HG03354 (cell line): ENCODE measurements at regions not wholly inside any gene's neighbourhood (a gene's known extent, or its start where the extent isn't known, plus 50 kb on each side); places are given as distances from the start of the nearest gene placed in this dataset.

Source experiments
- ATAC-seq: cut with Tn5 transposase; IDR thresholded peaks from one replicate; pipeline ENCODE4 v1.9.1; 2021; ENCODE audit warnings: mild to moderate bottlenecking; ENCODE audit not compliant: unreplicated experiment, poor library complexity, severe bottlenecking

- ATAC-seq = no peak
Observed at GRCh38 chr9:728535-728934, 113.0 kb upstream of the DMRT1 start.

- ATAC-seq = no peak
Observed at GRCh38 chr9:731474-731873, 110.0 kb upstream of the DMRT1 start.

GRCh38 chr9:734831-735511 lies 106.5 kb upstream of the DMRT1 start:
- no peak for ATAC-seq

GRCh38 chr9:737400-738120 lies 103.9 kb upstream of the DMRT1 start:
- ATAC-seq = no peak

GRCh38 chr9:738209-738915 lies 103.1 kb upstream of the DMRT1 start:
- no peak for ATAC-seq

- ATAC-seq = no peak
Observed at GRCh38 chr9:739362-739761, 102.1 kb upstream of the DMRT1 start.

GRCh38 chr9:740221-740620 lies 101.3 kb upstream of the DMRT1 start:
- no peak for ATAC-seq

- ATAC-seq = no peak
Observed at GRCh38 chr9:742104-742503, 99.4 kb upstream of the DMRT1 start.

- ATAC-seq = no peak
Observed at GRCh38 chr9:742914-743589, 98.4 kb upstream of the DMRT1 start.

GRCh38 chr9:744046-744712 lies 97.3 kb upstream of the DMRT1 start:
- ATAC-seq = no peak

- no peak for ATAC-seq
Observed at GRCh38 chr9:744790-745484, 96.6 kb upstream of the DMRT1 start.

- ATAC-seq = no peak
Observed at GRCh38 chr9:745761-746380, 95.6 kb upstream of the DMRT1 start.

GRCh38 chr9:746661-747434 lies 94.6 kb upstream of the DMRT1 start:
- no peak for ATAC-seq

- ATAC-seq = no peak
Observed at GRCh38 chr9:747567-747966, 93.9 kb upstream of the DMRT1 start.

- no peak for ATAC-seq
Observed at GRCh38 chr9:748861-749497, 92.5 kb upstream of the DMRT1 start.

GRCh38 chr9:749716-750115 lies 91.8 kb upstream of the DMRT1 start:
- ATAC-seq = no peak

GRCh38 chr9:750249-750967 lies 91.1 kb upstream of the DMRT1 start:
- ATAC-seq = no peak
